H9 (cell line): ENCODE measurements at regions not wholly inside any gene's neighbourhood (a gene's known extent, or its start where the extent isn't known, plus 50 kb on each side); places are given as distances from the start of the nearest gene placed in this dataset.

Experiments used
- DNase-seq: peaks from one replicate; pipeline ENCODE4 v3.0.0-alpha.2; 2017
- H2AFZ ChIP-seq: one replicate; pipeline ENCODE4 v1.6.1; 2013; ENCODE audit warnings: mild to moderate bottlenecking, low read length, control low read depth, moderate library complexity
- H2AK5ac ChIP-seq: 2 replicates; pipeline ENCODE4 v1.6.1; 2013; ENCODE audit warnings: low read length, control low read depth, mixed read lengths; ENCODE audit not compliant: insufficient read length
- H2BK120ac ChIP-seq: one replicate; pipeline ENCODE4 v1.6.1; 2013; ENCODE audit warnings: low read depth, mild to moderate bottlenecking, low read length, control low read depth, inconsistent platforms; ENCODE audit not compliant: poor library complexity, severe bottlenecking
- H2BK12ac ChIP-seq: 2 replicates; pipeline ENCODE4 v1.6.1; 2013; ENCODE audit warnings: low read length, control low read depth, mixed read lengths, low read depth; ENCODE audit not compliant: insufficient read length
- H2BK15ac ChIP-seq: 2 replicates; pipeline ENCODE4 v1.6.1; 2013; ENCODE audit warnings: low read depth, low read length, control low read depth
- H2BK20ac ChIP-seq: one replicate; pipeline ENCODE4 v1.6.1; 2013; ENCODE audit warnings: low read depth, mild to moderate bottlenecking, low read length, control low read depth, inconsistent platforms; ENCODE audit not compliant: poor library complexity, severe bottlenecking
- H2BK5ac ChIP-seq: 2 replicates; pipeline ENCODE4 v1.6.1; 2013; ENCODE audit warnings: low read length, control low read depth, mixed read lengths; ENCODE audit not compliant: insufficient read length
- H3K14ac ChIP-seq: 2 replicates; pipeline ENCODE4 v1.6.1; 2013; ENCODE audit warnings: low read length, control low read depth; ENCODE audit not compliant: insufficient read depth
- H3K18ac ChIP-seq: 2 replicates; pipeline ENCODE4 v1.6.1; 2013; ENCODE audit warnings: low read depth, mild to moderate bottlenecking, mixed read lengths, low read length, control low read depth; ENCODE audit not compliant: insufficient read length
- H3K23ac ChIP-seq: 2 replicates; pipeline ENCODE4 v1.6.1; 2013; ENCODE audit warnings: low read length, control low read depth, mixed read lengths, low read depth; ENCODE audit not compliant: insufficient read length
- H3K23me2 ChIP-seq: 2 replicates; pipeline ENCODE4 v1.6.1; 2013; ENCODE audit warnings: low read depth, mild to moderate bottlenecking, mixed read lengths, low read length, control low read depth; ENCODE audit not compliant: insufficient read length, poor library complexity, severe bottlenecking
- H3K27ac ChIP-seq: 2 replicates; pipeline ENCODE4 v1.5.1; 2013; ENCODE audit warnings: low read length, control low read depth, mixed read lengths, low read depth; ENCODE audit not compliant: insufficient read length
- H3K27me3 ChIP-seq: 2 replicates; pipeline ENCODE4 v1.6.1; 2013; ENCODE audit warnings: low read length, control low read depth, inconsistent platforms; ENCODE audit not compliant: insufficient read depth
- H3K4ac ChIP-seq: 2 replicates; pipeline ENCODE4 v1.6.1; 2013; ENCODE audit warnings: low read depth, mild to moderate bottlenecking, control low read depth, inconsistent platforms, low read length, moderate library complexity
- H3K4me1 ChIP-seq: 2 replicates; pipeline ENCODE4 v1.6.1; 2013; ENCODE audit warnings: low read length, control low read depth, inconsistent platforms; ENCODE audit not compliant: insufficient read depth
- H3K4me2 ChIP-seq: 2 replicates; pipeline ENCODE4 v1.6.1; 2013; ENCODE audit warnings: low read length, control low read depth, mixed read lengths; ENCODE audit not compliant: insufficient read length, insufficient read depth
- H3K56ac ChIP-seq: 2 replicates; pipeline ENCODE4 v1.6.1; 2013; ENCODE audit warnings: low read depth, mild to moderate bottlenecking, mixed read lengths, low read length, control low read depth; ENCODE audit not compliant: insufficient read length
- H3K79me1 ChIP-seq: 2 replicates; pipeline ENCODE4 v1.6.1; 2013; ENCODE audit warnings: low read depth, mild to moderate bottlenecking, moderate library complexity, low read length, control low read depth, inconsistent platforms; ENCODE audit not compliant: insufficient read depth, poor library complexity, severe bottlenecking
- H3K79me2 ChIP-seq: 2 replicates; pipeline ENCODE4 v1.6.1; 2013; ENCODE audit warnings: low read length, control low read depth, inconsistent platforms; ENCODE audit not compliant: insufficient read depth
- H3K9ac ChIP-seq: 2 replicates; pipeline ENCODE4 v1.6.1; 2013; ENCODE audit warnings: low read length, control low read depth, mixed read lengths; ENCODE audit not compliant: insufficient read length; ENCODE audit errors: extremely low read depth
- H3K9me3 ChIP-seq: one replicate; pipeline ENCODE4 v1.6.1; 2013; ENCODE audit warnings: low read depth, low read length, inconsistent platforms; ENCODE audit not compliant: control insufficient read depth
- H3T11ph ChIP-seq: one replicate; pipeline ENCODE4 v1.6.1; 2013; ENCODE audit warnings: mild to moderate bottlenecking, low read length, control low read depth, inconsistent platforms
- H4K20me1 ChIP-seq: one replicate; pipeline ENCODE4 v1.6.1; 2013; ENCODE audit not compliant: control insufficient read depth, insufficient read length, insufficient read depth
- H4K5ac ChIP-seq: 2 replicates; pipeline ENCODE4 v1.6.1; 2013; ENCODE audit warnings: low read depth, mild to moderate bottlenecking, mixed read lengths, low read length, control low read depth; ENCODE audit not compliant: insufficient read length
- H4K8ac ChIP-seq: replicated peaks from 2 replicates; pipeline ENCODE4 v1.6.1; 2013; ENCODE audit warnings: low read length, control low read depth, mixed read lengths, low read depth; ENCODE audit not compliant: insufficient read length
- H4K91ac ChIP-seq: 2 replicates; pipeline ENCODE4 v1.6.1; 2013; ENCODE audit warnings: low read depth, mild to moderate bottlenecking, moderate library complexity, mixed read lengths, low read length, control low read depth; ENCODE audit not compliant: insufficient read length
- H3K27ac Mint-ChIP-seq, 3 experiments: 2 replicates in 2 of 3; 3 replicates in 1 of 3; pipeline ENCODE4 v1.8.0; 2020 to 2021; ENCODE audit warnings: mixed read lengths in 3 of 3, mild to moderate bottlenecking in 1 of 3, moderate library complexity in 1 of 3
- H3K27me3 Mint-ChIP-seq: 2 replicates; pipeline ENCODE4 v1.8.0; 2021; ENCODE audit warnings: low read depth, mild to moderate bottlenecking, moderate library complexity, mixed read lengths
- H3K36me3 Mint-ChIP-seq, 3 experiments: 2 replicates in 2 of 3; 3 replicates in 1 of 3; pipeline ENCODE4 v1.8.0; 2020 to 2021; ENCODE audit warnings: low read depth in 3 of 3, mixed read lengths in 3 of 3; ENCODE audit not compliant: insufficient read depth in 1 of 3
- H3K4me1 Mint-ChIP-seq, 2 experiments: 2 replicates each; pipeline ENCODE4 v1.8.0; 2020; ENCODE audit warnings: mixed read lengths in 2 of 2
- H3K4me3 Mint-ChIP-seq, 2 experiments: 2 replicates in 1 of 2; 3 replicates in 1 of 2; pipeline ENCODE4 v1.8.0; 2020 to 2021; ENCODE audit warnings: mild to moderate bottlenecking in 2 of 2, mixed read lengths in 2 of 2, moderate library complexity in 1 of 2
- H3K9me3 Mint-ChIP-seq, 2 experiments: 2 replicates in 1 of 2; 3 replicates in 1 of 2; pipeline ENCODE4 v1.8.0; 2020; ENCODE audit warnings: mild to moderate bottlenecking in 2 of 2, mixed read lengths in 2 of 2, moderate library complexity in 1 of 2
- CTCF ChIP-seq: fragments of 200-600 bp; sonication (generic); conservative IDR thresholded peaks from 3 replicates; pipeline ENCODE4 v1.8.0; 2021; ENCODE audit warnings: antibody characterized with exemption, mild to moderate bottlenecking
- WGBS: extraction: QIAGEN DNeasy Blood & Tissue Kit; methylation state at CpG from one replicate; pipeline ENCODE4 v1.1.7; 2013; ENCODE audit warnings: missing lambda C conversion rate, low lambda C conversion rate, mixed read lengths; ENCODE audit not compliant: insufficient read length; ENCODE audit errors: extremely low coverage; 5-methylcytosine and 5-hydroxymethylcytosine counted together

GRCh38 chr7:142414915-142415314, 157.1 kb upstream of the PRSS58 start:
- H3T11ph ChIP-seq: no peak overlapping the region
- no peaks in the 10 kb centered on the region for H3K27me3 Mint-ChIP-seq
- H3K14ac ChIP-seq: no peak overlapping the region
- TF ChIP-seq CTCF: no peak
- no peak overlapping the region for H3K4me3 Mint-ChIP-seq
- no peaks in the 10 kb centered on the region for H3K23me2 ChIP-seq
- no peak overlapping the region for H3K27ac Mint-ChIP-seq
- H3K4me2 ChIP-seq: no peak overlapping the region
- no CpG with 5 or more reads among the region's 4 CpGs for WGBS
- H2BK120ac ChIP-seq: no peak overlapping the region
- no peak overlapping the region for H3K9ac ChIP-seq
- H3K79me2 ChIP-seq: no peaks in the 10 kb centered on the region
- no peak overlapping the region for H2BK15ac ChIP-seq
- no peak overlapping the region for H2BK20ac ChIP-seq
- no peak overlapping the region for H2BK5ac ChIP-seq
- no peaks in the 10 kb centered on the region for H3K36me3 Mint-ChIP-seq
- H2AK5ac ChIP-seq: no peak overlapping the region
- H3K27ac ChIP-seq: no peak overlapping the region
- H3K56ac ChIP-seq: no peak overlapping the region
- no peak overlapping the region for H4K5ac ChIP-seq
- H3K4ac ChIP-seq: no peak overlapping the region
- H3K23ac ChIP-seq: no peak overlapping the region
- no peak overlapping the region for H4K8ac ChIP-seq
- no peak for DNase-seq
- H3K18ac ChIP-seq: no peak overlapping the region
- H3K9me3 Mint-ChIP-seq: no peaks in the 10 kb centered on the region
- H4K20me1 ChIP-seq: no peaks in the 10 kb centered on the region
- no peaks in the 10 kb centered on the region for H3K9me3 ChIP-seq
- H2AFZ ChIP-seq: no peak overlapping the region
- no peak overlapping the region for H4K91ac ChIP-seq
- no peaks in the 10 kb centered on the region for H3K79me1 ChIP-seq
- no peaks in the 10 kb centered on the region for H3K27me3 ChIP-seq
- H3K4me1 Mint-ChIP-seq: peaks cover 17 to 20% of the 10 kb centered on the region in 2 experiments
- no peak overlapping the region for H2BK12ac ChIP-seq
- no peaks in the 10 kb centered on the region for H3K4me1 ChIP-seq
